ENCODE measurements at regions not wholly inside any gene's neighbourhood (a gene's known extent, or its start where the extent isn't known, plus 50 kb on each side); places are given as distances from the start of the nearest gene placed in this dataset.
"Not testable (repeated sequence)": the region's sequence is repeated elsewhere in the genome, so short reads cannot be mapped to it uniquely, and the experiment has no call there.

GRCh38 chr17:45578516-45579455 is 88.3 kb upstream of the PLEKHM1 start:
- DNase-seq (ENCODE audit: low spot score), result no peak
- peak; percentile 62 for ATAC-seq (ENCODE audit: low FRiP score)
- TF ChIP-seq CTCF (IDR thresholded peaks at IDR 0.05), result no peak

GRCh38 chr17:45579529-45580495 is 89.3 kb upstream of the PLEKHM1 start:
- TF ChIP-seq CTCF (IDR thresholded peaks at IDR 0.05), result no peak
- ATAC-seq (ENCODE audit: low FRiP score) (peak; percentile 38), DNase-seq (ENCODE audit: low spot score) (no peak)

DNA sequence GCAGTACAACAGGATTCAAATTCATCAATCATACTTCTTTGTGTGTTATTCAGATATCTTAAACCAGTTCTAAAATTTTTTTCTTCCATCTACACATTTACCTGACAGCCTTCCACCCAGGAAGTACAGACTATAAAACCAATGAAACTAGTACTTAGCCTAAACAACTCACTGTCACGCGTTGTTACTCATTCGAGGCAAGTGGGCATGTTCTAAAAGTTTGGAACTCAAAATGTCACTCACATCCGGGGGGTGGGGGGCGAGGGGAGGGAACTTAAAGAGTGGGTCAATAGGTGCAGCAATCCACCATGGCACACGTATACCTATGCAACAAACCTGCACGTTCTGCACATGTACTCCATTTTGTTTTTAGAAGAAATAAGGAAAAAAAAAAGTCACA is 90.4 kb upstream of the PLEKHM1 start:
- DNase-seq (ENCODE audit: low spot score) (no peak), ATAC-seq (ENCODE audit: low FRiP score) (no peak)
- TF ChIP-seq CTCF (IDR thresholded peaks at IDR 0.05), result no peak

GRCh38 chr17:45581860-45582259 is 91.3 kb upstream of the PLEKHM1 start:
- DNase-seq (ENCODE audit: low spot score), result no peak
- TF ChIP-seq CTCF (IDR thresholded peaks at IDR 0.05), result no peak
- ATAC-seq (ENCODE audit: low FRiP score), result no peak

DNA sequence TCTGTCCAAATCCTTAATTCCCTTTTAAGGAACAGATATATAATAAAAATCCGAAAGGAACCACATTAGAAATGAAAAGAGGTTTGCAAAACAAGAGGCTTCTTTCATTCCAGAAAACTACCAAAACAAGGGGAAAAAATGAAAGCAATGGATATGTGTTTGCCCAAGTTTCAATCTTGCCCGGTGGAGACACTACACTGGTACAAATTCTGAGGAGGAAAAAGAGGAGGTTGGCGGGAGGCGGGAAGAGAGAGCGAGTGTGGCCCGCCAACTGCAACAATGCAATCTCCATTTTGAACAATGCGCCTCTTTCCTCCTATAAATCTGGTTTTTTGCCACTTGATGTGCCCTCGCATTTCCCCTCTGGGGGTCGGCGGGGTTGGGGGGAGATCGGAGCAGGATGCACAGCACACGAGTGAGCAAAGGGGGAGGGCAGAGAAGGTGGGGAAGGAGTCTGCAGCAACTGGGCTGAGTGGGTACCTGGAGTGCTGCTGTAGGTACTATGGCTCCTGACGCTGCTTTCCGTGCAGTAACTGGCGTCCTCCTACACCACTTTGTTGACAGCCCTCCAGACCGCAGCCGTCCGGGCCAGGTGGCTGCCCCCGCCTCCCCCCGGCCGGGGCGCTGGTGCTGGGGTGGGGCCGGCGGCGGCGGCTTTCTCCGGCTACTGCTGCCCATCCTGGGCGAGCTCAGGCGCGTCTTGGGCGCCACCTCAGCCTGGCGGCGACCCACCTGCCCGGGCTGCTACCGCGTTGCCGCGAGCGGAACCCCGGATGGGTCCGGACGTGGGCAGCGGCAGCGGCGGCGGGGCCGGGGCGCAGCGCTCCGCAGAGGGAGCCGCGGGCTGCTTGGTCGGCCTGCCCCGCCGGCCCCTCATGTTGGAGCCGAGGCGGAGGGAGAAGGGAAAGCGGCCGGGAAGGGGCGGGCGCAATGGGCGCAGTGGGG is 93.8 kb upstream of the PLEKHM1 start:
- TF ChIP-seq CTCF (IDR thresholded peaks at IDR 0.05), result no peak
- DNase-seq (ENCODE audit: low spot score), result no peak
- ATAC-seq (ENCODE audit: low FRiP score), result peak; percentile 65

DNA sequence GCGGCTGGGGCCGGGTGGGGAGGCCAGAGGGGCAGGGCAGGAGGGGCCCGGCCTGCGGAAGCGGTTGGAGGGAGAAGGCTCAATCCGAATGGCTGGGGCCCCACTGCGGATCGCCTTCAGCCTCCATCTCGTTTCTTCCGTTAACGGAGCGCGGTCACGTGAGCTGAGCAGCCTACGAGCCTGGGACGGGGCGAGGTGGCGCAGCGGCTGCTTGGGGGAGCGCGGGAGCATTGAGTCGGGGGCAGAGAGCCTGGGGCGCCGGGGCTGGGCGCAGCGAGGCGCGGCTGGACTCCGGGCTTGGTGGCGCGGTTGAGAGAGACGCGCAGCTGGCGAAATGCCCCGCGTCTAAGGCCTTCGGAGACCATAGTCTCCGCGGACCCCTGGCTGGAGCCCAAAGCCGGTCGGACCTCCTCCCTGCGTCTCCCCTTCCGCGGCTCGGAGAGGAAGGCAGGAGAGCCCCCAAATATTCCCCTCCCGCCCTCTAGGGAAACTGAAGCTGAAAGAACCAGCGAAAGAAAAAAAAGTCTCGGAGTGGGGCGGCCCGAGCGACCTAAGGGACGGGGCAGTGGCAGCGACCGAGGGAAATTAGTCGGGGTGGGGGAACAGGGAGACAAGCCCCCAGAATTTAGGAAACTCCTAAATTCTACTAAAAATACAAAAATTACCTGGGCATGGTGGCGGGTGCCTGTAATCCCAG is 94.7 kb upstream of the PLEKHM1 start:
- ATAC-seq (ENCODE audit: low FRiP score), result peak; percentile 46
- peak; percentile 85 for DNase-seq (ENCODE audit: low spot score)

- not testable (repeated sequence) for DNase-seq (ENCODE audit: low spot score)
- peak; percentile 41 for ATAC-seq (ENCODE audit: low FRiP score)
Observed at GRCh38 chr17:45585794-45586650, 95.5 kb upstream of the PLEKHM1 start.

DNA sequence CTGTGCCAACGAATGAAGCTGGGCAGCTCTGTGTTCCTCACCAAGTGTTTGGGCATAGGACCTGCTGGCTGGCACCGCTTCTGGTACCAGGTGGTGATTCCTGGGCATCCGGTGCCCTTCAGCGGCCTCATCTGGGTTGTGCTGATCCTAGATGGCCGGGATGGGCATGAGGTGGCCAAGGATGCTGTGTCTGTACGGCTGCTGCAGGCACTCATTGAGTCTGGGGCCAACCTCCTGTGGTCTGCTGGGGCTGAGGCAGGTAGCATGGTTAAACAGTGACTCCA is 96.1 kb upstream of the PLEKHM1 start:
- ATAC-seq (ENCODE audit: low FRiP score); DNase-seq (ENCODE audit: low spot score): not testable (repeated sequence)
